Chondrocyte (in vitro differentiated cells): ENCODE measurements at regions not wholly inside any gene's neighbourhood (a gene's known extent, or its start where the extent isn't known, plus 50 kb on each side); places are given as distances from the start of the nearest gene placed in this dataset.

ENCODE experiments used
- DNase-seq: peaks from one replicate; pipeline ENCODE4 v3.0.0; 2021; ENCODE audit warnings: mixed read lengths, low spot score
- H3K27ac Mint-ChIP-seq: one replicate; pipeline ENCODE4 v1.8.0; 2021; ENCODE audit warnings: mild to moderate bottlenecking, moderate library complexity, mixed read lengths; ENCODE audit not compliant: unreplicated experiment
- H3K27me3 Mint-ChIP-seq: 2 replicates; pipeline ENCODE4 v1.8.0; 2021; ENCODE audit warnings: low read depth, mixed read lengths
- H3K36me3 Mint-ChIP-seq: 2 replicates; pipeline ENCODE4 v1.8.0; 2021; ENCODE audit warnings: low read depth, mixed read lengths
- H3K4me1 Mint-ChIP-seq: 2 replicates; pipeline ENCODE4 v1.8.0; 2021; ENCODE audit warnings: low read depth, mild to moderate bottlenecking, mixed read lengths
- H3K4me3 Mint-ChIP-seq: one replicate; pipeline ENCODE4 v1.8.0; 2021; ENCODE audit warnings: mild to moderate bottlenecking, moderate library complexity, mixed read lengths; ENCODE audit not compliant: unreplicated experiment
- H3K9me3 Mint-ChIP-seq: 2 replicates; pipeline ENCODE4 v1.8.0; 2021; ENCODE audit warnings: low read depth, mixed read lengths
- CTCF ChIP-seq: fragments of 200-600 bp; sonication (generic); IDR thresholded peaks from 2 replicates; pipeline ENCODE4 v1.5.0; 2021; ENCODE audit warnings: antibody characterized with exemption, mild to moderate bottlenecking, moderate library complexity

DNA sequence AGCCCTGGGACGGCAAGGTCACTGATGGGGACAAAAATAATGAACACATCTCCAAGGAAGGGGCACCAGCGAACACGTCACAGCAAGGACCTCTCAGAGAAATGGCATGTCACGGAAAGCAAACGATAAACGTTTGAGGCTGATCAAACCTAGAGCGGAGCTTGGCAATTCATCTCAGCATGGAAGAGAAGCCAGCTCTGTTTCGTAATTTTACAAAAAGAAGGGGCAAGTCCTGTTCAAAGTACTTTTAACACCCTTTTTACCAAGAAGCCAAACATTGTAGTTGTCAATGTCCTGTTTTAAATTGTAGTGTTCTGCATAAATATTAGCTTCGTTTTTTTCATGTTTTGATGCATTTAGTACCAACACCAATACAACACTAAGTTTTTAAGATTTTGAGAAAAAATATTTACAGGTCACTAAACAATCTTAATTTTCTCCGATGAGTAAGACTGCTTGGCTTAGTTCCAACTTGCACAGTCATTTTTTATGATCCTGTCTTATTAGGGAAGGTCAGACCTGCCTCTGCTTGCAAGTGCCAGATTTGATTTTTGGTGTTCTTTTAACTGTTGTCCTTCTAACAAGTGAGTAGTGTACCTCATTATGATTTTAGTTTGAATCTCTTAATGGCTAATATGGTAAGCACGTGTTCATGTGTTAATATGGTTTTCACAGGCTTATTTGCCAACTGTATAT is 818.5 kb upstream of the SALL3 start:
- no peak for DNase-seq
- H3K9me3 Mint-ChIP-seq: peaks cover 15% of the 10 kb centered on the region
- H3K4me1 Mint-ChIP-seq: no peaks in the 10 kb centered on the region
- TF ChIP-seq CTCF: no peak
- no peaks in the 10 kb centered on the region for H3K36me3 Mint-ChIP-seq
- H3K27me3 Mint-ChIP-seq: no peaks in the 10 kb centered on the region
- no peak overlapping the region for H3K27ac Mint-ChIP-seq
- H3K4me3 Mint-ChIP-seq: no peak overlapping the region

GRCh38 chr18:78165525-78165924 is 814.1 kb upstream of the SALL3 start:
- DNase-seq: peak; percentile 54
- H3K9me3 Mint-ChIP-seq: peaks cover 9% of the 10 kb centered on the region

GRCh38 chr18:78168526-78168925 is 811.1 kb upstream of the SALL3 start:
- no peaks in the 10 kb centered on the region for H3K27me3 Mint-ChIP-seq
- no peak for TF ChIP-seq CTCF
- H3K27ac Mint-ChIP-seq: no peak overlapping the region
- no peaks in the 10 kb centered on the region for H3K4me1 Mint-ChIP-seq
- H3K4me3 Mint-ChIP-seq: no peak overlapping the region
- no peak for DNase-seq
- H3K9me3 Mint-ChIP-seq: peaks cover 5% of the 10 kb centered on the region
- no peaks in the 10 kb centered on the region for H3K36me3 Mint-ChIP-seq

More at GRCh38 chr18:78165525-78165924, 814.1 kb upstream of the SALL3 start:
- Mint-ChIP-seq H3K27ac (no peak overlapping the region), H3K4me3 (no peak overlapping the region), H3K27me3 (no peaks in the 10 kb centered on the region), H3K4me1 (no peaks in the 10 kb centered on the region), H3K36me3 (no peaks in the 10 kb centered on the region)
- no peak for TF ChIP-seq CTCF

- H3K36me3 Mint-ChIP-seq: no peaks in the 10 kb centered on the region
- H3K27me3 Mint-ChIP-seq: no peaks in the 10 kb centered on the region
- no peak for TF ChIP-seq CTCF
- H3K4me1 Mint-ChIP-seq: no peaks in the 10 kb centered on the region
- no peak overlapping the region for H3K27ac Mint-ChIP-seq
- DNase-seq: no peak
- H3K4me3 Mint-ChIP-seq: no peak overlapping the region
- H3K9me3 Mint-ChIP-seq: peaks cover 5% of the 10 kb centered on the region
Measured at GRCh38 chr18:78169174-78169864, 810.3 kb upstream of the SALL3 start.

- Mint-ChIP-seq H3K36me3 (no peaks in the 10 kb centered on the region), H3K27ac (no peak overlapping the region), H3K4me1 (no peaks in the 10 kb centered on the region), H3K9me3 (peaks cover 6% of the 10 kb centered on the region), H3K4me3 (no peak overlapping the region), H3K27me3 (no peaks in the 10 kb centered on the region)
- TF ChIP-seq CTCF: no peak
- no peak for DNase-seq
Measured at GRCh38 chr18:78171954-78172353, 807.7 kb upstream of the SALL3 start.
